ENCODE measurements at regions not wholly inside any gene's neighbourhood (a gene's known extent, or its start where the extent isn't known, plus 50 kb on each side); places are given as distances from the start of the nearest gene placed in this dataset.

DNA sequence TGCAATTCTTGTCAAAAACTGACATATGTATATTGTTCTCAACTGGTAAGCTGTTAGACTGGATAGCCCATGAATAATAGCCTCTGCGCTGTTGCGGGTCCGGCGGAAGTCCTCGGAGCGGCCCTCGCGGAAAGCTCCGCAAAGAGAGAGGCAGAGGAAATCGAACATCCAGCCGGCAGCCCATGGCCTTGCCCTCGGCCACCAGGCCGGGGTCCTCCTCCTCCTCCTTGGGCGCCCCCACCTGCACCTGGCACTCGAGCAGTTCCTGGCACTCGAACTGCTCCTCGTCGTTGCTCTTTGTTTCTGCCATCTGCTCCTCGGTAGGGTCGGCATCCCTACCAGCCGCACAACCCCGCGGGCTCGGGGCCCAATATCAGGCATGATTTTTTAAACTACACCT lies 1176.3 kb downstream of the PCDH18 start:
- no peaks in the 10 kb centered on the region for H3K4me1 ChIP-seq
- WGBS (ENCODE audit: missing lambda C conversion rate), result 78% methylated on average over 23 of the region's 24 CpGs
- H3K4me2 ChIP-seq, result no peak overlapping the region
- ChIA-PET CTCF (no interaction called here), POLR2A (no interaction called here)
- no peak for DNase-seq (ENCODE audit: low read depth in 1 of 2, low spot score in 1 of 2)
- H3K4me3 ChIP-seq, result no peak overlapping the region
- TF ChIP-seq BHLHE40 (IDR thresholded peaks at IDR 0.05; ENCODE audit: low read depth, low read length), result no peak
- TF ChIP-seq, protein P1, sequence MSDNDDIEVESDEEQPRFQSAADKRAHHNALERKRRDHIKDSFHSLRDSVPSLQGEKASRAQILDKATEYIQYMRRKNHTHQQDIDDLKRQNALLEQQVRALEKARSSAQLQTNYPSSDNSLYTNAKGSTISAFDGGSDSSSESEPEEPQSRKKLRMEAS (IDR thresholded peaks at IDR 0.05), result no peak
- TF ChIP-seq RFX5 (IDR thresholded peaks at IDR 0.05), result no peak
- no peak overlapping the region for H3K27ac ChIP-seq
- FAIRE-seq, result no peak
- H3K9me3 ChIP-seq, result no peaks in the 10 kb centered on the region
- no peak for ATAC-seq

- Histone ChIP-seq H3K4me2 (no peak overlapping the region), H3K27ac (no peak overlapping the region), H3K9me3 (no peaks in the 10 kb centered on the region), H3K4me3 (no peak overlapping the region), H3K4me1 (no peaks in the 10 kb centered on the region)
- ChIA-PET POLR2A (no interaction called here), CTCF (no interaction called here)
- FAIRE-seq (no peak), ATAC-seq (no peak), DNase-seq (ENCODE audit: low read depth in 1 of 2, low spot score in 1 of 2) (no peak)
- TF ChIP-seq HES2 (IDR thresholded peaks at IDR 0.05) (no peak), MAZ (IDR thresholded peaks at IDR 0.05; ENCODE audit: borderline replicate concordance, low read depth, low read length) (no peak), NFE2L2 (conservative IDR thresholded peaks at IDR 0.05; ENCODE audit: low read length) (no peak), CEBPB (IDR thresholded peaks at IDR 0.05) (no peak), HEYL (CRISPR knock-in tag; IDR thresholded peaks at IDR 0.05) (no peak), CBX8 (IDR thresholded peaks at IDR 0.05) (no peak), EHF (CRISPR knock-in tag; IDR thresholded peaks at IDR 0.05) (no peak), KDM1A (IDR thresholded peaks at IDR 0.05; ENCODE audit: low read depth) (no peak)
- TF ChIP-seq, protein P2, sequence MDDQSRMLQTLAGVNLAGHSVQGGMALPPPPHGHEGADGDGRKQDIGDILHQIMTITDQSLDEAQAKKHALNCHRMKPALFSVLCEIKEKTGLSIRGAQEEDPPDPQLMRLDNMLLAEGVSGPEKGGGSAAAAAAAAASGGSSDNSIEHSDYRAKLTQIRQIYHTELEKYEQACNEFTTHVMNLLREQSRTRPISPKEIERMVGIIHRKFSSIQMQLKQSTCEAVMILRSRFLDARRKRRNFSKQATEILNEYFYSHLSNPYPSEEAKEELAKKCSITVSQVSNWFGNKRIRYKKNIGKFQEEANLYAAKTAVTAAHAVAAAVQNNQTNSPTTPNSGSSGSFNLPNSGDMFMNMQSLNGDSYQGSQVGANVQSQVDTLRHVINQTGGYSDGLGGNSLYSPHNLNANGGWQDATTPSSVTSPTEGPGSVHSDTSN (IDR thresholded peaks at IDR 0.05), result no peak
- TF ChIP-seq, protein P3, sequence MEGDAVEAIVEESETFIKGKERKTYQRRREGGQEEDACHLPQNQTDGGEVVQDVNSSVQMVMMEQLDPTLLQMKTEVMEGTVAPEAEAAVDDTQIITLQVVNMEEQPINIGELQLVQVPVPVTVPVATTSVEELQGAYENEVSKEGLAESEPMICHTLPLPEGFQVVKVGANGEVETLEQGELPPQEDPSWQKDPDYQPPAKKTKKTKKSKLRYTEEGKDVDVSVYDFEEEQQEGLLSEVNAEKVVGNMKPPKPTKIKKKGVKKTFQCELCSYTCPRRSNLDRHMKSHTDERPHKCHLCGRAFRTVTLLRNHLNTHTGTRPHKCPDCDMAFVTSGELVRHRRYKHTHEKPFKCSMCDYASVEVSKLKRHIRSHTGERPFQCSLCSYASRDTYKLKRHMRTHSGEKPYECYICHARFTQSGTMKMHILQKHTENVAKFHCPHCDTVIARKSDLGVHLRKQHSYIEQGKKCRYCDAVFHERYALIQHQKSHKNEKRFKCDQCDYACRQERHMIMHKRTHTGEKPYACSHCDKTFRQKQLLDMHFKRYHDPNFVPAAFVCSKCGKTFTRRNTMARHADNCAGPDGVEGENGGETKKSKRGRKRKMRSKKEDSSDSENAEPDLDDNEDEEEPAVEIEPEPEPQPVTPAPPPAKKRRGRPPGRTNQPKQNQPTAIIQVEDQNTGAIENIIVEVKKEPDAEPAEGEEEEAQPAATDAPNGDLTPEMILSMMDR (IDR thresholded peaks at IDR 0.05), result no peak
- TF ChIP-seq, protein P4, sequence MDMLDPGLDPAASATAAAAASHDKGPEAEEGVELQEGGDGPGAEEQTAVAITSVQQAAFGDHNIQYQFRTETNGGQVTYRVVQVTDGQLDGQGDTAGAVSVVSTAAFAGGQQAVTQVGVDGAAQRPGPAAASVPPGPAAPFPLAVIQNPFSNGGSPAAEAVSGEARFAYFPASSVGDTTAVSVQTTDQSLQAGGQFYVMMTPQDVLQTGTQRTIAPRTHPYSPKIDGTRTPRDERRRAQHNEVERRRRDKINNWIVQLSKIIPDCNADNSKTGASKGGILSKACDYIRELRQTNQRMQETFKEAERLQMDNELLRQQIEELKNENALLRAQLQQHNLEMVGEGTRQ (IDR thresholded peaks at IDR 0.05), result no peak
- TF ChIP-seq, protein P5, sequence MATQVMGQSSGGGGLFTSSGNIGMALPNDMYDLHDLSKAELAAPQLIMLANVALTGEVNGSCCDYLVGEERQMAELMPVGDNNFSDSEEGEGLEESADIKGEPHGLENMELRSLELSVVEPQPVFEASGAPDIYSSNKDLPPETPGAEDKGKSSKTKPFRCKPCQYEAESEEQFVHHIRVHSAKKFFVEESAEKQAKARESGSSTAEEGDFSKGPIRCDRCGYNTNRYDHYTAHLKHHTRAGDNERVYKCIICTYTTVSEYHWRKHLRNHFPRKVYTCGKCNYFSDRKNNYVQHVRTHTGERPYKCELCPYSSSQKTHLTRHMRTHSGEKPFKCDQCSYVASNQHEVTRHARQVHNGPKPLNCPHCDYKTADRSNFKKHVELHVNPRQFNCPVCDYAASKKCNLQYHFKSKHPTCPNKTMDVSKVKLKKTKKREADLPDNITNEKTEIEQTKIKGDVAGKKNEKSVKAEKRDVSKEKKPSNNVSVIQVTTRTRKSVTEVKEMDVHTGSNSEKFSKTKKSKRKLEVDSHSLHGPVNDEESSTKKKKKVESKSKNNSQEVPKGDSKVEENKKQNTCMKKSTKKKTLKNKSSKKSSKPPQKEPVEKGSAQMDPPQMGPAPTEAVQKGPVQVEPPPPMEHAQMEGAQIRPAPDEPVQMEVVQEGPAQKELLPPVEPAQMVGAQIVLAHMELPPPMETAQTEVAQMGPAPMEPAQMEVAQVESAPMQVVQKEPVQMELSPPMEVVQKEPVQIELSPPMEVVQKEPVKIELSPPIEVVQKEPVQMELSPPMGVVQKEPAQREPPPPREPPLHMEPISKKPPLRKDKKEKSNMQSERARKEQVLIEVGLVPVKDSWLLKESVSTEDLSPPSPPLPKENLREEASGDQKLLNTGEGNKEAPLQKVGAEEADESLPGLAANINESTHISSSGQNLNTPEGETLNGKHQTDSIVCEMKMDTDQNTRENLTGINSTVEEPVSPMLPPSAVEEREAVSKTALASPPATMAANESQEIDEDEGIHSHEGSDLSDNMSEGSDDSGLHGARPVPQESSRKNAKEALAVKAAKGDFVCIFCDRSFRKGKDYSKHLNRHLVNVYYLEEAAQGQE (IDR thresholded peaks at IDR 0.05), result no peak
- 57% methylated on average over 3 of the region's 3 CpGs for WGBS (ENCODE audit: missing lambda C conversion rate)
Measured at GRCh38 chr4:136343340-136343739, 1189.0 kb downstream of the PCDH18 start.

DNA sequence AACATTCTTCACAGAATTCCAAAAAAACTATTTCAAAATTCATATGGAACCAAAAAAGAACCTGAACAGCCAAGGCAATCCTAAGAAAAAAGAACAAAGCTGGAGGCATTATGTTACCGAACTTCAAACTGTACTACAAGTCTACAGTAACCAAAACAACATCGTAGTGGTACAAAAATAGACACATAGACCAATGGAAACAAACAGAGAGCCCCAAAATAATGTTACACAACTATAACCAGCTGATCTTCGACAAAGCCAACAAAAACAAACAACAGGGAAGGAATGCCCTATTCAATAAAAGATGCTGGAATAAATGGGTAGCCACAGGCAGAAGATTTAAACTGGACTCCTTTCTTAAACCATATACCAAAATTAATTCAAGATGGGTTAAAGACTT lies 1189.6 kb downstream of the PCDH18 start:
- Histone ChIP-seq H3K4me3 (no peak overlapping the region), H3K4me2 (no peak overlapping the region), H3K4me1 (no peaks in the 10 kb centered on the region), H3K9me3 (no peaks in the 10 kb centered on the region), H3K27ac (no peak overlapping the region)
- FAIRE-seq, result no peak
- no peak for TF ChIP-seq SMC3 (IDR thresholded peaks at IDR 0.05)
- TF ChIP-seq POLR2A (IDR thresholded peaks at IDR 0.05; ENCODE audit: low read length), result no peak
- no peak for ATAC-seq
- no peak for DNase-seq (ENCODE audit: low read depth in 1 of 2, low spot score in 1 of 2)
- ChIA-PET CTCF (no interaction called here), POLR2A (no interaction called here)
- WGBS (ENCODE audit: missing lambda C conversion rate), result 18% methylated on average over 3 of the region's 3 CpGs

Measured in A549 (cell line).